Immature natural killer cell (primary cell): ENCODE measurements at regions not wholly inside any gene's neighbourhood (a gene's known extent, or its start where the extent isn't known, plus 50 kb on each side); places are given as distances from the start of the nearest gene placed in this dataset.

ENCODE experiments used
- DNase-seq, 3 donors: peaks; one replicate each; pipeline ENCODE4 v3.0.0; 2022; ENCODE audit warnings: mixed read lengths in 1 of 3
- H3K27ac Mint-ChIP-seq, 6 donors: one replicate each; pipeline ENCODE4 v1.8.0; 2020; ENCODE audit warnings: mixed read lengths in 6 of 6, mild to moderate bottlenecking in 5 of 6, inconsistent platforms in 4 of 6, moderate library complexity in 3 of 6
- H3K27me3 Mint-ChIP-seq, 3 donors: one replicate each; pipeline ENCODE4 v1.8.0; 2020 to 2021; ENCODE audit warnings: low read depth in 3 of 3, mild to moderate bottlenecking in 3 of 3, mixed read lengths in 3 of 3, moderate library complexity in 3 of 3, inconsistent platforms in 1 of 3
- H3K36me3 Mint-ChIP-seq, 3 donors: one replicate each; pipeline ENCODE4 v1.8.0; 2020; ENCODE audit warnings: mixed read lengths in 3 of 3, inconsistent platforms in 2 of 3, mild to moderate bottlenecking in 2 of 3
- H3K4me1 Mint-ChIP-seq, 2 donors: one replicate each; pipeline ENCODE4 v1.8.0; 2020; ENCODE audit warnings: inconsistent platforms in 2 of 2, mild to moderate bottlenecking in 2 of 2, mixed read lengths in 2 of 2, moderate library complexity in 1 of 2
- H3K4me3 Mint-ChIP-seq, 5 donors: one replicate each; pipeline ENCODE4 v1.8.0; 2020; ENCODE audit warnings: mild to moderate bottlenecking in 5 of 5, mixed read lengths in 5 of 5, inconsistent platforms in 3 of 5, moderate library complexity in 3 of 5
- H3K9me3 Mint-ChIP-seq, 6 donors: one replicate each; pipeline ENCODE4 v1.8.0; 2020; ENCODE audit warnings: mild to moderate bottlenecking in 6 of 6, mixed read lengths in 6 of 6, inconsistent platforms in 4 of 6, moderate library complexity in 3 of 6

DNA sequence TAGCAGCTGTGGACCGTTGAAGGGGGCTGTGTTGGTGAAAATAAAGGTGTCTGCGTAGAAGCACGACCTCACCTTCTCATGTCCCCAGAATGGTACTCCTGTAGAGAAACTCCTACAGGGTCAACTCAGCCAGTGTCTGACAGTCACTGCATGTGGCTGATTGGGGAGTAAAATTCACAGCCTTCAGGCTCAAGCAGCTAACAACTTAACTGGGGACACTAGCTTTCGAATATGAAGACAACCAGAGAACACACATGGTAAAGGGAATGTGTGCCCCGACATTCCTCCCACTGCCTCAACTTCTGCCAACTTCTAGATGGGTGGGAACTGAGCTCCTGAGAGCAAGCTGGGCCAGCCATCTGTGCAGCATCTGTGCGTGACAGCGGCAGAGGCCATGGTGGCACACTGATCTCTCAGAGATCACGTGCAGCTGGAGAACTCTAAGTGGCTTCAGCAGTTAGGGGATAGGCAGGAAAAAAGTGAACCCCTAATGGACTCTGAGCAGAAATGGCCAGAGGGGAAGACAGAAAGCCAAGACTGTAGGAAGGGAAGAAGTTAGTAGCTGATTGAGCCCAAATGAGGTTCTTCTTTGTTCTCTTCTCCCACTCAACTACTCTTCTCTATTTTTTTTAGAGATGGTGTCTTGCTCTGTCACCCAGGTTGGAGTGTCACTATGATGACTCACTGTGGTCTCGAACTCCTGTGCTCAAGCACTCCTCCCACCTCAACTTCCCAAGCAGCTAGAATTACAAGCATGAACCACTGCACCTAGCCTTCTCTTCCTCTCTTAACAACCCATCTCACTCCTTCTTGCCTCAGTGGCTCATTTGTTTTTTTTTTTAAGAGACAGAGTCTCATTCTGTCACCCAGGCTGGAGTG, 280.8 kb downstream of the ZEB1 start:
- no peak overlapping the region for H3K27ac Mint-ChIP-seq
- H3K4me3 Mint-ChIP-seq, result no peak overlapping the region

DNA sequence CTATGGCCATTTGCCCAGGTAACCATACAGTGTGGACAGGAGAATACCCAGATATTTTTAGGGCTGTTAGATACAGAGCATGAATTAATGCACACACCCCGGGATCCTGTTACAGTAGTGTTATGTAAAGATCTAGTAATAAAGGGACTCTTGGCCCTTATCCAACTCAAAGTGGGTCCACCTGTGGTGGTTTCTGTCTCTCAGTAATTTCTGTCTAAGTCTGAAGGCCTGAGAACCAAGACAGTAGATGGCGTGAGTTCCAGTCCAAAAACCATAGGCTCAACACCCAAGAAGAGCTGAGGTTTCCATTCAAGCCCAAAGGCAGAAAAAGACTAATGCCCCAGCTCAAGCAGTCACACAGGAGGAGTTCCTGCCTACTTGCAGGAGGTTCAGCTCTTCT, 277.7 kb downstream of the ZEB1 start:
- no peak overlapping the region for H3K4me3 Mint-ChIP-seq

More for the DNA sequence above, 280.8 kb downstream of the ZEB1 start:
- Mint-ChIP-seq H3K27me3 (peaks cover 0 to 6% (median 0%) of the 10 kb centered on the region in 3 donors), H3K9me3 (peaks cover 0 to 3% (median 0%) of the 10 kb centered on the region in 6 donors), H3K4me1 (peaks cover 10 to 12% of the 10 kb centered on the region in 2 donors), H3K36me3 (no peaks in the 10 kb centered on the region)
- no peak for DNase-seq

DNA sequence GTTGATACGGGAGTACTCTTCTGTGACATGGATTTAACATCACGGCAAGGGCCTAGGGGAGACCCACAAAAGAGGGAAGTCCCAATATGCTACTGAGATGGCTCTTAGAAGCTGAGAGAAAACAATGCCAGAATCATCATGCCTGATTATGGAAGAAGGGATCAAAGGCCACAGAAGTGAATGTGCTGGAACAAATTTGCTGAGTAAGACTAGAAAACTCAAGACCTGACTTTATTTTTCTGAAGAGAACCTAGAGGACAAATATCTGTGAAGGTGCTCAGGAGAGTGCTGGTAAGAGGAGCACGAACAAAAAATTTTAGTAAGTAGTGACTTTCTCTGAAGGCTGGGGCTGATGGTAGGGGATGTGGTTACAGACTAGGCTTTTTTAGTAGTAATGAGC, 277.0 kb downstream of the ZEB1 start:
- peaks cover 0 to 3% (median 0%) of the 10 kb centered on the region in 3 donors for H3K36me3 Mint-ChIP-seq
- no peak for DNase-seq

More for the DNA sequence above, 277.7 kb downstream of the ZEB1 start:
- DNase-seq, result no peak
- H3K27ac Mint-ChIP-seq, result no peak overlapping the region
- H3K27me3 Mint-ChIP-seq, result peaks cover 2 to 5% (median 2%) of the 10 kb centered on the region in 3 donors
- H3K4me1 Mint-ChIP-seq, result no peaks in the 10 kb centered on the region
- H3K9me3 Mint-ChIP-seq, result peaks cover 0 to 6% (median 2%) of the 10 kb centered on the region in 6 donors
- no peaks in the 10 kb centered on the region for H3K36me3 Mint-ChIP-seq

DNA sequence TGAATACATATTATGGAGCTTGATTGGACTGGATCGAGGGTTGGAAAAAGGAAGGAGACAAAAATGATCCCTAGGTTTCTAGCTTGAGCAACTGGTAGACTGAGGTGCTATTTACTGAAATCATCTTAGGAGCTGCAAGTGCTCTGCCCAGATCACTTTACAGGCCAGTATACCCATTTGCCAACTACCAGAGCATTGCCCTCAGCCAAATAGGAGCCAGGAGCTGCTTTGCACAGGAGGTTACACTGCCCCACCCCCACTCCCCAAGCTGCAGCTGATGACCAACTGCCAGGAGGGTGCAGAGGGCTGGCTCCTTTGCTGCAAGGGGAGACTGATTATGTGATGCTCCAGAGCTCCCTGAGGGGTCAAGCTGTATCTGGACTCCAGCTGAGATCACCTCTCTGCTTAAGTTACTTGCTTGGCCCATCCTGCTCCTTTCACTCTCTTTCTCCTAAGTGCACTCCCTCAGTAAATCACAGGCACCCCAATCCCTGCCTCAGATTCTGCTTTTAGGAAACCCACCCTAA, 275.4 kb downstream of the ZEB1 start:
- peaks cover 0 to 3% (median 0%) of the 10 kb centered on the region in 3 donors for H3K36me3 Mint-ChIP-seq
- peaks cover 2 to 17% (median 7%) of the 10 kb centered on the region in 6 donors for H3K9me3 Mint-ChIP-seq
- H3K27ac Mint-ChIP-seq, result no peak overlapping the region
- H3K4me1 Mint-ChIP-seq, result no peaks in the 10 kb centered on the region
- H3K27me3 Mint-ChIP-seq, result peaks cover 2 to 11% (median 4%) of the 10 kb centered on the region in 3 donors
- no peak for DNase-seq
- H3K4me3 Mint-ChIP-seq, result no peak overlapping the region

More for the DNA sequence above, 277.0 kb downstream of the ZEB1 start:
- H3K4me3 Mint-ChIP-seq, result no peak overlapping the region
- no peak overlapping the region for H3K27ac Mint-ChIP-seq
- H3K27me3 Mint-ChIP-seq, result peaks cover 2 to 8% (median 2%) of the 10 kb centered on the region in 3 donors
- no peaks in the 10 kb centered on the region for H3K4me1 Mint-ChIP-seq
- H3K9me3 Mint-ChIP-seq, result peaks cover 2 to 12% (median 5%) of the 10 kb centered on the region in 6 donors

DNA sequence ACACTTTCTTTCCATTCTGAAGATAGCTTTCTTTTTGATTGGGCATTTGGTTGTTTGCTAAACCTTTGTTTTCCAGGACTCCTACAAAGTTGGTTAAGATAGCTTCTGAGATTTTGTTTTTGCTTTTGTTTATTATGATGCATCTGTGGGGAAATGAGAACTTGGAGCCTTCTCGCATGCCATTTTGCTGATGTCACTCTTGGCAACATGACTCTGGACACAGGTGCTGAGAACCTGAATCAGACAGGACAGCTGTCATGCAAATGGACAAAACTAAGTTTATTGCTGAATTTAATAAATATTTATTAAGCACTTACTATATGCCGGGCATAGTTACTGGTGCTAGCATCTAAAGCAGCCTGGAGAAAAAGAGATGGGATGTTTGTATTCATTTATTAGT, 274.1 kb downstream of the ZEB1 start:
- no peak overlapping the region for H3K4me3 Mint-ChIP-seq
- peaks cover 2 to 11% (median 2%) of the 10 kb centered on the region in 3 donors for H3K27me3 Mint-ChIP-seq
- H3K4me1 Mint-ChIP-seq, result no peaks in the 10 kb centered on the region
- H3K27ac Mint-ChIP-seq, result no peak overlapping the region
- peaks cover 2 to 17% (median 7%) of the 10 kb centered on the region in 6 donors for H3K9me3 Mint-ChIP-seq
- peaks cover 0 to 3% (median 0%) of the 10 kb centered on the region in 3 donors for H3K36me3 Mint-ChIP-seq
- DNase-seq, result no peak

DNA sequence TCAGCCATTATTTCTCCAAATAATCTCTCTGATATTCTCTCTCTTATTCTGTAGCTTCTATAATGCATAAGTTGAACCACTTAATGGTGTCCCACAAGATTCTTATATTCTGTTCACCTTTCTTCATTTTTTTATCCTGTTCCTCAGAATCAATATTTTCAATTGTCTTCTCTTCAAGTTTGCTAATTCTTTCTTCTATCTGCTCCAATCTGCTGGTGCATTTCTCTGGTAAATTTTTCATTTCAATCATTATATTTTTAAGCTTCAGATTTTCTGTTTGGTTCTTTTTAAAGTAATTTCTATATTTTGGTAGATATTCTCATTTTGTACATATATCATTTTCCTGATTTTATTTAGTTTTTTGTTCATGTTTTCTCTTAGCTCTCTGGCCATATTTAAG, 272.6 kb downstream of the ZEB1 start:
- H3K36me3 Mint-ChIP-seq, result peaks cover 0 to 3% (median 0%) of the 10 kb centered on the region in 3 donors
- H3K9me3 Mint-ChIP-seq, result peaks cover 2 to 17% (median 7%) of the 10 kb centered on the region in 6 donors
- H3K4me1 Mint-ChIP-seq, result peaks cover 7 to 10% of the 10 kb centered on the region in 2 donors
- no peak for DNase-seq
- no peak overlapping the region for H3K27ac Mint-ChIP-seq
- peaks cover 5 to 11% (median 7%) of the 10 kb centered on the region in 3 donors for H3K27me3 Mint-ChIP-seq
- no peak overlapping the region for H3K4me3 Mint-ChIP-seq

DNA sequence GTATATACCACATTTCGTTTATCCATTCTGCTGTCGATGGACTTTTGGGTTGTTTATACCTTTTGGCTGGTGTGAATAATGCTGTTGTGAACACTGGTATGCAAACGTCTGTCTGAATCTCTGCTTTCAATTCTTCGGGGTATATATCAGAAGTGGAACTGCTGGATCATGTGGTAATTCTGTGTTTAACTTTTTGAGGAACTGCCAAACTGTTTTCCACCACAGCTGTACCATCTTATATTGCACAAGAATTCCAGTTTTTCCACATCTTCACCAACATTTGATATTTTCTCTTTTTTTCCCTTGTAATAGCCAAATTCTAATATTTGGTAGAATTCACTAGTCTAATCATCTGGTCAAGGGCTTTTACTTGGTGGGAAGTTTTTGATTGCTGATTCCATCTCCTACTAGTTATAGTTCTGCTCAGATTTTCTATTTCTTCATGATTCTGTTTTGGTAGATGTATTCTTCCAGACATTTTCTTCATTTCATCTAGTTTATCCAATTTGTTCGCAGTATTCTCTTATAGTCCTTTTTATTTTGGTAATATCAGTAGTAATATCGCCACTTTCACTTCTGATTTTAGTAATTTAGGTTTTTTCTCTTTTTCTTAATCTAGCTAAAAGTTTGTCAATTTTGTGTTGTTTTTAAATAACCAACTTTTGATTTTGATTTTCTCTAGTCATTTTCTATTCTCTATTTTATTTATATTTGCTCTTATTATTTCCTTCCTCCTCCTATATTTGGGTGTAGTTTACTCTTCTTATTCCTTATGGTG, 271.2 kb downstream of the ZEB1 start:
- Mint-ChIP-seq H3K27ac (no peak overlapping the region), H3K9me3 (peaks cover 2 to 17% (median 7%) of the 10 kb centered on the region in 6 donors), H3K27me3 (peaks cover 5 to 11% (median 7%) of the 10 kb centered on the region in 3 donors), H3K36me3 (peaks cover 0 to 3% (median 0%) of the 10 kb centered on the region in 3 donors), H3K4me1 (peaks cover 7 to 14% of the 10 kb centered on the region in 2 donors), H3K4me3 (no peak overlapping the region)
- no peak for DNase-seq

DNA sequence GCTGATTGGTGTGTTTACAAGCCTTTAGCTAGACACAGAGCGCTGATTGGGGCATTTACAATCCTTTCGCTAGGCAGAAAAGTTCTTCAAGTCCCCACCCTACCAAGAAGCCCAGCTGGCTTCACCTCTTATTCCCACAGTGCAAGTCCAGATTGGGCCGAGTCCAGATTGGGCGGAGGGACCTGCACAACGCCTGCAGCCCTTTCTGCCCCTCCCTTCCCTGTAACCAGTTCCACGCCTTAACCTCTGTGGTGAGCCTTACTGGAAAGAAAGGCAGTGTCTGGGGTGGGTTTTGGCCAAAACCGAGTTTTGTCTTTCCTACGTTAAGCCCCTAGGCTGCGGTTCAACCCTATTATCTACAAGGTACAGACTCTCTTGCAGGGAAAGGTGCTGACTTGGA, 268.7 kb downstream of the ZEB1 start:
- peaks cover 2 to 17% (median 7%) of the 10 kb centered on the region in 6 donors for H3K9me3 Mint-ChIP-seq
- H3K4me3 Mint-ChIP-seq, result no peak overlapping the region
- peaks cover 0 to 3% (median 0%) of the 10 kb centered on the region in 3 donors for H3K36me3 Mint-ChIP-seq
- peaks cover 5 to 8% (median 5%) of the 10 kb centered on the region in 3 donors for H3K27me3 Mint-ChIP-seq
- no peak for DNase-seq
- H3K27ac Mint-ChIP-seq, result no peak overlapping the region
- peaks cover 7 to 14% of the 10 kb centered on the region in 2 donors for H3K4me1 Mint-ChIP-seq

DNA sequence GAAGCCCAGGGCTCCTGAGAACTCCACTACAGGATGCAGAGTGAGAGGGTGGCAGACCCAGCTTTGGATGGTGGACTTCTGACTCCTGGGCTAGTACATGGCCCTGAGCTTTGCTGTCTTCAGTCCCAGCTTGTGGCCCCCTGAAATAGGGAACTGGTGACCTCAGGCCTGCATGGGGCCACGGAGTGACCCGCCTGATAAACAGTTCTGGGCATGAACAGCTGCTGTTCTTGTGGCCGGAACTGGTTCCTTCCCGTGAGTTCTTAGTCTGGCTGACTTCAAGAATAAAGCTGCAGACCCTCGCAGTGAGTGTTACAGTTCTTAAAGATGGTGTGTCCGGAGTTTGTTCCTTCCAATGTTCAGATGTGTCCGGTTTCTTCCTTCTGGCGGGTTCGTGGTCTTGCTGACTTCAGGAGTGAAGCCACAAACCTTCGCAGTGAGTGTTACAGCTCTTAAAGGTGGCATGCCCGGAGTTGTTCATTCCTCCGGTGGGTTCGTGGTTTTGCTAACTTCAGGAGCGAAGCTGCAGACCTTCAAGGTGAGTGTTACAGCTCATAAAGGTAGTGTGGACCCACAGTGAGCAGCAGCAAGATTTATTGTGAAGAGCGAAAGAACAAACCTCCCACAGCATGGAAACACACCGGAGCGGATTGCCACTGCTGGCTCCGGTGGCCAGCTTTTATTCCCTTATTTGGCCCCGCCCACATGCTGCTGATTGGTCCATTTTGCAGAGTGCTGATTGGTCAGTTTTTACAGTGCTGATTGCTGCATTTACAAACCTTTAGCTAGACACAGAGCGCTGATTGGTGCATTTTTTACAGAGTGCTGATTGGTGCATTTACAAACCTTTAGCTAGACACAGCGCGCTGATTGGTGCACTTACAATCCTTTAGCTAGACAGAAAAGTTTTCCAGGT, 268.0 kb downstream of the ZEB1 start:
- Mint-ChIP-seq H3K4me1 (peaks cover 7 to 14% of the 10 kb centered on the region in 2 donors), H3K36me3 (peaks cover 0 to 3% (median 0%) of the 10 kb centered on the region in 3 donors), H3K9me3 (peaks cover 0 to 13% (median 6%) of the 10 kb centered on the region in 6 donors), H3K27me3 (peaks cover 5 to 6% (median 5%) of the 10 kb centered on the region in 3 donors), H3K4me3 (peak overlapping the region; percentile 50 to 78 (median 71)), H3K27ac (peak overlapping the region in 1 of 6 donors; percentile 45)
- peak in 1 of 3 donors; percentile 5 for DNase-seq

DNA sequence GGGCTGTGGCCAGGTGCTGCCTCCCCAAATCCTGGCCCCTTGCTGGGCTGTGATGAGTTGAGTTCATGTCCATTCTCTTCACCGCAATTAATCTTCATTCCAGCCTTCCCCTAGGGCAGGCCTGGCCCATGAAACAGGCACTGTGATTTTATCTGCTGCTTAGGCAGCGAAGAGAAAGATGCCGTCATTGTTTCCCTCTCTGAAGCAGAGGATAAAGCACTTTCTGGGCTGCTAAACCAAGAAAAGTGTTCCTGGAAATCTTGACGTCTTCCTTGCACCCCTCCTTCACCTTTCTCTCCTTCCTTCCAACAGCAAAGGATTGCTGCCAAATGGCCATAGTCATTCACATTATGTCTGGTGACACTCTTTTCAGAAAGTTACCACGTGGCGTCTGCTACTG, 265.9 kb downstream of the ZEB1 start:
- Mint-ChIP-seq H3K4me3 (no peak overlapping the region), H3K4me1 (peaks cover 7 to 14% of the 10 kb centered on the region in 2 donors), H3K9me3 (peaks cover 0 to 3% (median 0%) of the 10 kb centered on the region in 6 donors), H3K27me3 (peaks cover 0 to 5% (median 5%) of the 10 kb centered on the region in 3 donors), H3K27ac (no peak overlapping the region), H3K36me3 (no peaks in the 10 kb centered on the region)
- DNase-seq, result no peak

DNA sequence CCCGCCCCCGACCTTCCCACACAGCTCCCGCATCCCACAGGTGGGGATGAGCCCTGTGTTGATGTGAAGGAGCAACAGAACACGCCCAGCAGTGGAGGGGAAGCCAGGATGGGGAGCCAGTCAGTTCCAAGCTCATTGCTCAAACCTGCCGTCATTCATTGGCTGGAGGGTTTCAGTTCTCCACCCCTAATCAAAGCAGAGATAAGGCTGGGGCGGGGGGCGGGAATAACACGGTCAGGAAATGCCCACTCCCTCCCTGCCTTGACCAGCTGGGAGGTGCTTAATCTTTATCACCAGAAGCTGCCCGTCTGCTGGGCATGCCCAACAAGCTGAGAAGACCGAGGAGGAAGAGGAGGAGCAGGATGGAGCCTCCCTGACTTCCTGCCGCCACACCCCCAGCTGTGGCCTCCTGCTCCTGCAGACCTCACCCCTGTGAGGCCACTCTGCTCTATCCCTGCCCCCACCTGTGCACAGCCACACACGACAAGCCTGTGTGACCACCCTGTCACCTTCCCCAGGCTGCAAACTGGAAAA, 265.1 kb downstream of the ZEB1 start:
- Mint-ChIP-seq H3K4me3 (no peak overlapping the region), H3K27ac (no peak overlapping the region), H3K36me3 (no peaks in the 10 kb centered on the region), H3K27me3 (peaks cover 0 to 5% (median 3%) of the 10 kb centered on the region in 3 donors), H3K4me1 (peaks cover 7 to 14% of the 10 kb centered on the region in 2 donors), H3K9me3 (peaks cover 0 to 3% (median 0%) of the 10 kb centered on the region in 6 donors)
- no peak for DNase-seq

DNA sequence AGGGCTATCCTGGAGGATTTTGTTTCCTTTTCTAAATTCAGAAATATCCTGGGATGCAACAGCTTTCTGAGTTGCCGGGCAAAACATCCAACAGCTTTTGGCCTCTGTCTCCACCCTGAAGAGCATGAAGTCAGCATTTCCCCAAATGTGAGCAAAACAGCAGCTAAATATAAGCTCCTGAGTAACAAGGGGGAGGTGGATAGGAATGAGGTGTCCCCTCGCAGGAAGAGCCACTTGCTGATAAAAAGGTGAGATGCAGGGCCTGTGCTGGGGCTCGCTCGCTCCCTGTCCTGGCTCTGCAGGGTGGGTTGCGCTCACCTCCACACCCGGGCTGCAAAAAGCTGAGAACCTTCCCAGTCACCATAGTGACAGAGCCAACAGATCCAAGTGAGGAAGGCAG, 264.3 kb downstream of the ZEB1 start:
- H3K36me3 Mint-ChIP-seq, result peaks cover 0 to 3% (median 0%) of the 10 kb centered on the region in 3 donors
- H3K27ac Mint-ChIP-seq, result no peak overlapping the region
- no peak for DNase-seq
- peaks cover 7 to 14% of the 10 kb centered on the region in 2 donors for H3K4me1 Mint-ChIP-seq
- peaks cover 0 to 5% (median 3%) of the 10 kb centered on the region in 3 donors for H3K27me3 Mint-ChIP-seq
- peaks cover 0 to 3% (median 0%) of the 10 kb centered on the region in 6 donors for H3K9me3 Mint-ChIP-seq
- H3K4me3 Mint-ChIP-seq, result no peak overlapping the region
